GM12892 (cell line): ENCODE measurements at regions not wholly inside any gene's neighbourhood (a gene's known extent, or its start where the extent isn't known, plus 50 kb on each side); places are given as distances from the start of the nearest gene placed in this dataset.

Experiments used
- POLR2A ChIP-seq: IDR thresholded peaks from 2 replicates; pipeline ENCODE4 v1.6.1; 2011; ENCODE audit warnings: low read depth, low read length, control low read depth
- POLR2AphosphoS5 ChIP-seq: IDR thresholded peaks from 2 replicates; pipeline ENCODE4 v1.6.1; 2011; ENCODE audit warnings: low read depth, low read length, control low read depth
- TAF1 ChIP-seq: IDR thresholded peaks from 2 replicates; pipeline ENCODE4 v1.6.1; 2011; ENCODE audit warnings: low read depth, mild to moderate bottlenecking, control low read depth, low read length, borderline replicate concordance

- TF ChIP-seq POLR2A = no peak
- no peak for TF ChIP-seq TAF1
- TF ChIP-seq POLR2AphosphoS5 = no peak
Observed at GRCh38 chr12:91370086-91370868, 187.7 kb upstream of the DCN start.
